Brain pericyte (primary cell): ENCODE measurements at regions not wholly inside any gene's neighbourhood (a gene's known extent, or its start where the extent isn't known, plus 50 kb on each side); places are given as distances from the start of the nearest gene placed in this dataset.
"Not testable (repeated sequence)": the region's sequence is repeated elsewhere in the genome, so short reads cannot be mapped to it uniquely, and the experiment has no call there.

Experiments
- DNase-seq: peaks from one replicate; pipeline ENCODE4 v3.0.0-alpha.2; 2012; ENCODE audit warnings: low read depth, low spot score

GRCh38 chr1:30008998-30009657 is 714.3 kb downstream of the MATN1 start:
- DNase-seq, result no peak

- DNase-seq, result no peak
Measured at GRCh38 chr1:30008372-30008997, 714.9 kb downstream of the MATN1 start.

GRCh38 chr1:30005972-30006619 is 717.3 kb downstream of the MATN1 start:
- DNase-seq, result no peak

- DNase-seq, result no peak
Measured at GRCh38 chr1:30001732-30002039, 721.7 kb downstream of the MATN1 start.

- no peak for DNase-seq
Measured at GRCh38 chr1:30001011-30001731, 722.2 kb downstream of the MATN1 start.

GRCh38 chr1:30000266-30000665 is 723.1 kb downstream of the MATN1 start:
- DNase-seq, result no peak

GRCh38 chr1:29999595-29999994 is 723.8 kb downstream of the MATN1 start:
- DNase-seq, result no peak

- no peak for DNase-seq
Measured at GRCh38 chr1:29998686-29999085, 724.7 kb downstream of the MATN1 start.

GRCh38 chr1:29997818-29998217 is 725.6 kb downstream of the MATN1 start:
- not testable (repeated sequence) for DNase-seq

GRCh38 chr1:29993950-29994349 is 729.4 kb downstream of the MATN1 start:
- no peak for DNase-seq

GRCh38 chr1:29991815-29992214 is 731.6 kb downstream of the MATN1 start:
- no peak for DNase-seq

- DNase-seq, result no peak
Measured at GRCh38 chr1:29991025-29991424, 732.4 kb downstream of the MATN1 start.

GRCh38 chr1:29990304-29990703 is 733.1 kb downstream of the MATN1 start:
- no peak for DNase-seq

- DNase-seq, result no peak
Measured at GRCh38 chr1:29986986-29987385, 736.4 kb downstream of the MATN1 start.

- DNase-seq, result no peak
Measured at GRCh38 chr1:29985606-29985945, 737.8 kb downstream of the MATN1 start.

- no peak for DNase-seq
Measured at GRCh38 chr1:29984862-29985605, 738.4 kb downstream of the MATN1 start.

GRCh38 chr1:29984166-29984861 is 739.1 kb downstream of the MATN1 start:
- no peak for DNase-seq

- DNase-seq, result no peak
Measured at GRCh38 chr1:29983321-29983720, 740.1 kb downstream of the MATN1 start.

GRCh38 chr1:29981586-29982239 is 741.7 kb downstream of the MATN1 start:
- no peak for DNase-seq

GRCh38 chr1:29977550-29977949 is 741.2 kb downstream of the PTPRU start:
- no peak for DNase-seq
